HEK293 (cell line): ENCODE measurements at regions not wholly inside any gene's neighbourhood (a gene's known extent, or its start where the extent isn't known, plus 50 kb on each side); places are given as distances from the start of the nearest gene placed in this dataset.

Source experiments
- CTCF ChIA-PET: fragments of 350-600 bp; formaldehyde crosslinking; extraction: SDS; loops from one replicate; lab custom pipeline; 2021; ENCODE audit warnings: antibody characterized with exemption; lab: Yijun Ruan, JAX
- POLR2A ChIA-PET: fragments of 300-600 bp; formaldehyde crosslinking; extraction: SDS; loops from one replicate; lab custom pipeline; 2020; ENCODE audit warnings: antibody characterized with exemption, inconsistent platforms; lab: Yijun Ruan, JAX
- H3K27ac ChIP-seq: fragments of 200-500 bp; sonication (Bioruptor generic); 2 replicates; pipeline ENCODE4 v1.5.1; 2014; ENCODE audit warnings: low read depth, low read length, control low read depth, inconsistent platforms; ENCODE audit errors: extremely low read depth
- H3K36me3 ChIP-seq, 2 experiments: fragments of 200-500 bp in 1 of 2; sonication (Bioruptor generic) in 1 of 2; 1 replicate in 1 of 2; 2 replicates in 1 of 2; pipeline ENCODE4 v1.5.1; 2014 to 2017; ENCODE audit warnings: inconsistent platforms in 2 of 2, low read length in 2 of 2; ENCODE audit not compliant: control insufficient read depth in 2 of 2, insufficient read depth in 1 of 2
- H3K4me1 ChIP-seq: fragments of 200-500 bp; sonication (Bioruptor generic); 2 replicates; pipeline ENCODE4 v1.5.1; 2014; ENCODE audit warnings: mild to moderate bottlenecking, low read length, inconsistent platforms; ENCODE audit not compliant: control insufficient read depth, insufficient read depth
- H3K4me3 ChIP-seq: 2 replicates; pipeline ENCODE4 v1.5.1; 2011; ENCODE audit warnings: low read depth, mild to moderate bottlenecking, control low read depth, low read length, moderate library complexity
- H3K9me3 ChIP-seq: fragments of 200-500 bp; sonication (Bioruptor generic); 2 replicates; pipeline ENCODE4 v1.5.1; 2014; ENCODE audit warnings: low read depth, low read length, inconsistent platforms; ENCODE audit not compliant: control insufficient read depth, insufficient read depth
- FEZF1 ChIP-seq: fragments of 450-650 bp; formaldehyde crosslinking; IDR thresholded peaks from 2 replicates; pipeline ENCODE4 v1.5.1; 2016; ENCODE audit warnings: missing biosample characterization, missing genetic modification characterization
- HOXD13 ChIP-seq: sonication (generic); formaldehyde crosslinking; IDR thresholded peaks from 2 replicates; pipeline ENCODE4 v1.8.0; 2022; ENCODE audit warnings: missing genetic modification reagents, borderline replicate concordance
- IKZF3 ChIP-seq: fragments of 450-650 bp; IDR thresholded peaks from 2 replicates; pipeline ENCODE4 v1.5.0; 2018; ENCODE audit warnings: missing biosample characterization, mild to moderate bottlenecking, missing genetic modification characterization, moderate library complexity
- SP7 ChIP-seq: fragments of 450-650 bp; formaldehyde crosslinking; IDR thresholded peaks from 2 replicates; pipeline ENCODE4 v1.5.1; 2016; ENCODE audit warnings: missing biosample characterization, missing genetic modification characterization
- WT1 ChIP-seq: fragments of 450-650 bp; formaldehyde crosslinking; IDR thresholded peaks from 2 replicates; pipeline ENCODE4 v1.5.1; 2016; ENCODE audit warnings: missing biosample characterization, missing genetic modification characterization
- ZBTB7A ChIP-seq: fragments of 450-650 bp; formaldehyde crosslinking; IDR thresholded peaks from 2 replicates; pipeline ENCODE4 v1.5.1; 2016; ENCODE audit warnings: low read depth, missing biosample characterization, missing genetic modification characterization
- ZIC2 ChIP-seq: fragments of 450-650 bp; formaldehyde crosslinking; IDR thresholded peaks from 2 replicates; pipeline ENCODE4 v1.5.1; 2016; ENCODE audit warnings: missing biosample characterization, missing genetic modification characterization
- ZNF112 ChIP-seq: fragments of 450-650 bp; formaldehyde crosslinking; IDR thresholded peaks from 2 replicates; pipeline ENCODE4 v1.5.0; 2017; ENCODE audit warnings: missing biosample characterization, missing genetic modification characterization
- ZNF302 ChIP-seq: fragments of 450-650 bp; formaldehyde crosslinking; IDR thresholded peaks from 2 replicates; pipeline ENCODE4 v1.5.1; 2016; ENCODE audit warnings: missing biosample characterization, missing genetic modification characterization, low read depth
- ZNF354C ChIP-seq: fragments of 450-650 bp; formaldehyde crosslinking; IDR thresholded peaks from 2 replicates; pipeline ENCODE4 v1.5.1; 2016; ENCODE audit warnings: missing biosample characterization, missing genetic modification characterization, low read depth, borderline replicate concordance
- ZNF391 ChIP-seq: fragments of 450-650 bp; formaldehyde crosslinking; IDR thresholded peaks from 2 replicates; pipeline ENCODE4 v1.5.1; 2016; ENCODE audit warnings: low read depth, missing biosample characterization, missing genetic modification characterization, borderline replicate concordance
- ZNF394 ChIP-seq: fragments of 450-650 bp; formaldehyde crosslinking; IDR thresholded peaks from 2 replicates; pipeline ENCODE4 v1.5.1; 2016; ENCODE audit warnings: missing biosample characterization, missing genetic modification characterization, mild to moderate bottlenecking, moderate library complexity, borderline replicate concordance
- ZNF548 ChIP-seq: fragments of 450-650 bp; formaldehyde crosslinking; IDR thresholded peaks from 2 replicates; pipeline ENCODE4 v1.5.1; 2016; ENCODE audit warnings: missing biosample characterization, missing genetic modification characterization
- ZNF600 ChIP-seq: fragments of 450-650 bp; formaldehyde crosslinking; IDR thresholded peaks from 2 replicates; pipeline ENCODE4 v1.5.1; 2016; ENCODE audit warnings: missing biosample characterization, missing genetic modification characterization
- ZNF658 ChIP-seq: fragments of 450-650 bp; formaldehyde crosslinking; IDR thresholded peaks from 2 replicates; pipeline ENCODE4; 2016; ENCODE audit warnings: missing biosample characterization, missing genetic modification characterization
- ZNF677 ChIP-seq: fragments of 450-650 bp; IDR thresholded peaks from 2 replicates; pipeline ENCODE4 v1.5.0; 2018; ENCODE audit warnings: missing biosample characterization, mild to moderate bottlenecking, missing genetic modification characterization, moderate library complexity
- ZNF701 ChIP-seq: fragments of 450-650 bp; formaldehyde crosslinking; IDR thresholded peaks from 2 replicates; pipeline ENCODE4 v1.5.1; 2016; ENCODE audit warnings: missing biosample characterization, missing genetic modification characterization
- ZNF707 ChIP-seq: fragments of 450-650 bp; formaldehyde crosslinking; IDR thresholded peaks from 2 replicates; pipeline ENCODE4 v1.5.1; 2016; ENCODE audit warnings: missing biosample characterization, missing genetic modification characterization
- ZNF791 ChIP-seq: fragments of 450-650 bp; formaldehyde crosslinking; IDR thresholded peaks from 2 replicates; pipeline ENCODE4 v1.5.1; 2016; ENCODE audit warnings: missing biosample characterization, missing genetic modification characterization
- TF ChIP-seq, protein P1 (sequence below): fragments of 450-650 bp; formaldehyde crosslinking; IDR thresholded peaks from 2 replicates; pipeline ENCODE4 v1.5.1; 2016; ENCODE audit warnings: missing biosample characterization, missing genetic modification characterization
- TF ChIP-seq, protein P2 (sequence below): fragments of 450-650 bp; formaldehyde crosslinking; IDR thresholded peaks from 2 replicates; pipeline ENCODE4 v1.5.1; 2016; ENCODE audit warnings: missing biosample characterization, missing genetic modification characterization
- TF ChIP-seq, protein P3 (sequence below): fragments of 450-650 bp; formaldehyde crosslinking; IDR thresholded peaks from 2 replicates; pipeline ENCODE4 v1.5.1; 2016; ENCODE audit warnings: missing biosample characterization, missing genetic modification characterization

DNA sequence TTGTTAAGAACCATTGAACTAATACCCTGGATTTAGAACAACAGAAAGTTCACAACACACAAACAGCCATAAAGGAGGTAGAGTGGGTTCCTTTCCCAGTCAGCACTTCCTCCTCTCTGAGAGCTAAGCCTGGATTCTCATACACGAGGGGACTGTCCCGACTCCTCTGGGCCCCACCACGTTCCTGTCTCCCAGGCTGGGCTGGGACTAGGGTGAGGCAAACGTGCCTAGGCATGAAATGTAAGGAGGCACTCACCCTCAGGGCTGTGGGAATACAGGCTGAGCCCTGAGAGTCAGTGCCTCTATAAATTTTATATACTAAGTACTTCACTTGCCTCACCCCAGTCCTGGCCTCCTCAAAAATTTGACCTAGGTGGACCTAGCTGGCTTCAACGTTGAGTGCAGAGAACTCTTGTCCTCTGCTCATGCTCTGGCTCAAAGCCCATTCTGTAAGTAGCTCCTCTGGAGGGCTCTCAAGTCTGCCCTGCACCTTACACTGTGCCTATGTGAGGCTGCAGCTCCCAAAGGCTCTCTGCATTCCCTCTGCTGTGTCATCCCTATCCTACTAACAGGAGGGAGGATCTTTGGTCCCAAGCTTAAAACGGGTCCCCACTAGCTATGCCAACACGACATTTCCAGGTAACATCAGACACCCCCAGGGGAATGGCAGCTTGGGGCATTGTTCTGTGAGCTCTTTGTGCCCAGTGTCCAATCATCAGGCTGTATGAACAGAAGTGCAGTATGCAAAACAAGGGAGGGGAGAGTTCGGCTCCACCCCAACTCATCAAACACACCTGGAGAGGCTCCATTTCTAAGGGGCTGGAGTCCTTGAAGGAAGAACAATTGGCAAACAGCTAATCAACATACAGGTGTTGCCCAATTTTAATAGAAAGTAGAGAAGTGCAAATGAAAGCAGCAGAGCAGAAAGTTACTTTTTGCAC, 233.2 kb downstream of the RPLP1 start:
- CTCF ChIA-PET, result interaction anchor here (0.6 to 0.7 kb wide), 4 partner anchors 26 to 155 kb away, joined by 3 to 5 read pairs (median 3); no protein-coding TSS in a partner anchor

DNA sequence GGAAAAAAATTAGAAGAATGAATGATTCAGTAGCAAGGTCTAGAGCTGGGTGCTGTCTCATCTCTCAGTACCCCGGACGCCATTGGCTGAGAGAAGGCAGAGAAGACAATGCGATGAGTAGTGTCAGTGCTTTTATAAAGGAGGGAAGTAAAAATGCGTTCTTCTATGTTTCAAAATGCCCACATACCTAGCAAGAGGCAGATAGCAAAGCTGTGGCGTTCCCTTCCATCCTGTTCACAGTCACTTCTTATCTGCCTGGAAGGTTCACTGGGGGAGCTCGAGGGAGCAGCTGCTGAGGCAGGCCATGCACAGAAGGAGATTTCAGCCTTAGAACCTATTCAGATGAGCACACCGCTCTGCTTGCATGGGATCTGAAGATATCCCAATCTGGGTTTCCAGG, 234.0 kb downstream of the RPLP1 start:
- no peaks in the 10 kb centered on the region for H3K36me3 ChIP-seq
- ChIA-PET POLR2A (no interaction called here), CTCF (no interaction called here)
- H3K9me3 ChIP-seq, result peaks cover 4% of the 10 kb centered on the region
- no peak overlapping the region for H3K4me3 ChIP-seq
- H3K4me1 ChIP-seq, result no peaks in the 10 kb centered on the region
- no peak overlapping the region for H3K27ac ChIP-seq
- TF ChIP-seq IKZF3 (no peak), ZNF600 (no peak), ZNF677 (tag by site-specific recombination) (no peak), ZBTB7A (no peak), FEZF1 (tag by site-specific recombination) (no peak), HOXD13 (CRISPR knock-in tag) (no peak), ZNF302 (no peak), ZNF701 (no peak), ZIC2 (tag by site-specific recombination) (no peak)

More for the DNA sequence above, 233.2 kb downstream of the RPLP1 start:
- no peaks in the 10 kb centered on the region for H3K4me1 ChIP-seq
- POLR2A ChIA-PET, result no interaction called here
- H3K27ac ChIP-seq, result no peak overlapping the region
- no peak overlapping the region for H3K4me3 ChIP-seq
- peaks cover 4% of the 10 kb centered on the region for H3K9me3 ChIP-seq
- TF ChIP-seq WT1 (tag by site-specific recombination) (no peak), ZNF112 (tag by site-specific recombination) (no peak), ZNF391 (tag by site-specific recombination) (no peak), SP7 (tag by site-specific recombination) (no peak), ZNF394 (tag by site-specific recombination) (no peak), ZNF548 (tag by site-specific recombination) (no peak), ZNF791 (tag by site-specific recombination) (no peak), ZNF658 (tag by site-specific recombination) (no peak), ZNF707 (tag by site-specific recombination) (no peak), ZNF677 (tag by site-specific recombination) (no peak), ZNF354C (tag by site-specific recombination) (no peak)
- TF ChIP-seq, protein P1, sequence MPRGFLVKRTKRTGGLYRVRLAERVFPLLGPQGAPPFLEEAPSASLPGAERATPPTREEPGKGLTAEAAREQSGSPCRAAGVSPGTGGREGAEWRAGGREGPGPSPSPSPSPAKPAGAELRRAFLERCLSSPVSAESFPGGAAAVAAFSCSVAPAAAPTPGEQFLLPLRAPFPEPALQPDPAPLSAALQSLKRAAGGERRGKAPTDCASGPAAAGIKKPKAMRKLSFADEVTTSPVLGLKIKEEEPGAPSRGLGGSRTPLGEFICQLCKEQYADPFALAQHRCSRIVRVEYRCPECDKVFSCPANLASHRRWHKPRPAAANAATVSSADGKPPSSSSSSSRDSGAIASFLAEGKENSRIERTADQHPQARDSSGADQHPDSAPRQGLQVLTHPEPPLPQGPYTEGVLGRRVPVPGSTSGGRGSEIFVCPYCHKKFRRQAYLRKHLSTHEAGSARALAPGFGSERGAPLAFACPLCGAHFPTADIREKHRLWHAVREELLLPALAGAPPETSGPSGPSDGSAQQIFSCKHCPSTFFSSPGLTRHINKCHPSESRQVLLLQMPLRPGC, result no peak
- TF ChIP-seq, protein P2, sequence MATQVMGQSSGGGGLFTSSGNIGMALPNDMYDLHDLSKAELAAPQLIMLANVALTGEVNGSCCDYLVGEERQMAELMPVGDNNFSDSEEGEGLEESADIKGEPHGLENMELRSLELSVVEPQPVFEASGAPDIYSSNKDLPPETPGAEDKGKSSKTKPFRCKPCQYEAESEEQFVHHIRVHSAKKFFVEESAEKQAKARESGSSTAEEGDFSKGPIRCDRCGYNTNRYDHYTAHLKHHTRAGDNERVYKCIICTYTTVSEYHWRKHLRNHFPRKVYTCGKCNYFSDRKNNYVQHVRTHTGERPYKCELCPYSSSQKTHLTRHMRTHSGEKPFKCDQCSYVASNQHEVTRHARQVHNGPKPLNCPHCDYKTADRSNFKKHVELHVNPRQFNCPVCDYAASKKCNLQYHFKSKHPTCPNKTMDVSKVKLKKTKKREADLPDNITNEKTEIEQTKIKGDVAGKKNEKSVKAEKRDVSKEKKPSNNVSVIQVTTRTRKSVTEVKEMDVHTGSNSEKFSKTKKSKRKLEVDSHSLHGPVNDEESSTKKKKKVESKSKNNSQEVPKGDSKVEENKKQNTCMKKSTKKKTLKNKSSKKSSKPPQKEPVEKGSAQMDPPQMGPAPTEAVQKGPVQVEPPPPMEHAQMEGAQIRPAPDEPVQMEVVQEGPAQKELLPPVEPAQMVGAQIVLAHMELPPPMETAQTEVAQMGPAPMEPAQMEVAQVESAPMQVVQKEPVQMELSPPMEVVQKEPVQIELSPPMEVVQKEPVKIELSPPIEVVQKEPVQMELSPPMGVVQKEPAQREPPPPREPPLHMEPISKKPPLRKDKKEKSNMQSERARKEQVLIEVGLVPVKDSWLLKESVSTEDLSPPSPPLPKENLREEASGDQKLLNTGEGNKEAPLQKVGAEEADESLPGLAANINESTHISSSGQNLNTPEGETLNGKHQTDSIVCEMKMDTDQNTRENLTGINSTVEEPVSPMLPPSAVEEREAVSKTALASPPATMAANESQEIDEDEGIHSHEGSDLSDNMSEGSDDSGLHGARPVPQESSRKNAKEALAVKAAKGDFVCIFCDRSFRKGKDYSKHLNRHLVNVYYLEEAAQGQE (tag by site-specific recombination), result no peak
- TF ChIP-seq, protein P3, sequence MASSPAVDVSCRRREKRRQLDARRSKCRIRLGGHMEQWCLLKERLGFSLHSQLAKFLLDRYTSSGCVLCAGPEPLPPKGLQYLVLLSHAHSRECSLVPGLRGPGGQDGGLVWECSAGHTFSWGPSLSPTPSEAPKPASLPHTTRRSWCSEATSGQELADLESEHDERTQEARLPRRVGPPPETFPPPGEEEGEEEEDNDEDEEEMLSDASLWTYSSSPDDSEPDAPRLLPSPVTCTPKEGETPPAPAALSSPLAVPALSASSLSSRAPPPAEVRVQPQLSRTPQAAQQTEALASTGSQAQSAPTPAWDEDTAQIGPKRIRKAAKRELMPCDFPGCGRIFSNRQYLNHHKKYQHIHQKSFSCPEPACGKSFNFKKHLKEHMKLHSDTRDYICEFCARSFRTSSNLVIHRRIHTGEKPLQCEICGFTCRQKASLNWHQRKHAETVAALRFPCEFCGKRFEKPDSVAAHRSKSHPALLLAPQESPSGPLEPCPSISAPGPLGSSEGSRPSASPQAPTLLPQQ, result no peak
- H3K36me3 ChIP-seq, result no peaks in the 10 kb centered on the region
